ENCODE measurements at regions not wholly inside any gene's neighbourhood (a gene's known extent, or its start where the extent isn't known, plus 50 kb on each side); places are given as distances from the start of the nearest gene placed in this dataset.

- H3K27me3 Mint-ChIP-seq (ENCODE audit: low read depth, unreplicated experiment): peaks cover 70% of the 10 kb centered on the region
- H3K4me1 Mint-ChIP-seq (ENCODE audit: low read depth, unreplicated experiment): no peaks in the 10 kb centered on the region
- no peak for TF ChIP-seq CTCF (IDR thresholded peaks at IDR 0.05; ENCODE audit: insufficient read depth, low read depth, low read length)
- TF ChIP-seq EZH2 (IDR thresholded peaks at IDR 0.05; ENCODE audit: insufficient read depth, low read length): no peak
- no peaks in the 10 kb centered on the region for H3K36me3 Mint-ChIP-seq (ENCODE audit: low read depth, unreplicated experiment)
- Histone ChIP-seq H3K36me3 (ENCODE audit: insufficient read depth, low read length) (no peaks in the 10 kb centered on the region), H3K79me2 (ENCODE audit: insufficient read depth, low read length) (no peaks in the 10 kb centered on the region), H3K4me2 (ENCODE audit: low read length) (no peak overlapping the region), H4K20me1 (ENCODE audit: insufficient read depth, low read length) (no peaks in the 10 kb centered on the region), H2AFZ (ENCODE audit: low read depth, low read length) (no peak overlapping the region), H3K4me1 (ENCODE audit: insufficient read depth, low read length) (no peaks in the 10 kb centered on the region), H3K27me3 (ENCODE audit: insufficient read depth, low read length) (peaks cover 31% of the 10 kb centered on the region), H3K9ac (ENCODE audit: low read length) (no peak overlapping the region), H3K27ac (ENCODE audit: low read depth, low read length) (no peak overlapping the region), H3K4me3 (ENCODE audit: insufficient read depth, low read depth, low read length) (no peak overlapping the region), H3K9me3 (ENCODE audit: insufficient read depth, low read depth, low read length) (no peaks in the 10 kb centered on the region)
- H3K4me3 Mint-ChIP-seq (ENCODE audit: unreplicated experiment): no peak overlapping the region
- FAIRE-seq (no peak), DNase-seq (ENCODE audit: low read depth) (no peak)
- H3K9me3 Mint-ChIP-seq (ENCODE audit: unreplicated experiment): no peaks in the 10 kb centered on the region
- no peak overlapping the region for H3K27ac Mint-ChIP-seq (ENCODE audit: unreplicated experiment)
Measured at GRCh38 chr17:36686123-36686669, 84.8 kb downstream of the MRM1 start.

GRCh38 chr17:36687736-36688135 is 86.4 kb downstream of the MRM1 start:
- H3K36me3 Mint-ChIP-seq (ENCODE audit: low read depth, unreplicated experiment): no peaks in the 10 kb centered on the region
- H3K4me1 ChIP-seq (ENCODE audit: insufficient read depth, low read length): no peaks in the 10 kb centered on the region
- H3K79me2 ChIP-seq (ENCODE audit: insufficient read depth, low read length): no peaks in the 10 kb centered on the region
- H4K20me1 ChIP-seq (ENCODE audit: insufficient read depth, low read length): no peaks in the 10 kb centered on the region
- H3K27me3 Mint-ChIP-seq (ENCODE audit: low read depth, unreplicated experiment): peaks cover 72% of the 10 kb centered on the region
- H3K4me3 ChIP-seq (ENCODE audit: insufficient read depth, low read depth, low read length): no peak overlapping the region
- H3K4me1 Mint-ChIP-seq (ENCODE audit: low read depth, unreplicated experiment): no peaks in the 10 kb centered on the region
- H3K9me3 ChIP-seq (ENCODE audit: insufficient read depth, low read depth, low read length): no peaks in the 10 kb centered on the region
- no peak for TF ChIP-seq CTCF (IDR thresholded peaks at IDR 0.05; ENCODE audit: insufficient read depth, low read depth, low read length)
- TF ChIP-seq EZH2 (IDR thresholded peaks at IDR 0.05; ENCODE audit: insufficient read depth, low read length): no peak
- no peak overlapping the region for H3K27ac Mint-ChIP-seq (ENCODE audit: unreplicated experiment)
- peaks cover 27% of the 10 kb centered on the region for H3K27me3 ChIP-seq (ENCODE audit: insufficient read depth, low read length)
- no peak overlapping the region for H2AFZ ChIP-seq (ENCODE audit: low read depth, low read length)
- FAIRE-seq: no peak
- H3K4me3 Mint-ChIP-seq (ENCODE audit: unreplicated experiment): no peak overlapping the region
- no peak for DNase-seq (ENCODE audit: low read depth)
- no peak overlapping the region for H3K4me2 ChIP-seq (ENCODE audit: low read length)
- no peak overlapping the region for H3K27ac ChIP-seq (ENCODE audit: low read depth, low read length)
- no peaks in the 10 kb centered on the region for H3K9me3 Mint-ChIP-seq (ENCODE audit: unreplicated experiment)
- no peaks in the 10 kb centered on the region for H3K36me3 ChIP-seq (ENCODE audit: insufficient read depth, low read length)
- no peak overlapping the region for H3K9ac ChIP-seq (ENCODE audit: low read length)

- H3K27me3 Mint-ChIP-seq (ENCODE audit: low read depth, unreplicated experiment): peaks cover 79% of the 10 kb centered on the region
- no peak overlapping the region for H3K27ac ChIP-seq (ENCODE audit: low read depth, low read length)
- H3K9me3 ChIP-seq (ENCODE audit: insufficient read depth, low read depth, low read length): no peaks in the 10 kb centered on the region
- H3K4me3 Mint-ChIP-seq (ENCODE audit: unreplicated experiment): no peak overlapping the region
- DNase-seq (ENCODE audit: low read depth) (no peak), FAIRE-seq (no peak)
- no peak for TF ChIP-seq EZH2 (IDR thresholded peaks at IDR 0.05; ENCODE audit: insufficient read depth, low read length)
- no peak for TF ChIP-seq CTCF (IDR thresholded peaks at IDR 0.05; ENCODE audit: insufficient read depth, low read depth, low read length)
- H3K27ac Mint-ChIP-seq (ENCODE audit: unreplicated experiment): no peak overlapping the region
- H3K36me3 Mint-ChIP-seq (ENCODE audit: low read depth, unreplicated experiment): no peaks in the 10 kb centered on the region
- H3K27me3 ChIP-seq (ENCODE audit: insufficient read depth, low read length): peaks cover 27% of the 10 kb centered on the region
- no peak overlapping the region for H3K4me3 ChIP-seq (ENCODE audit: insufficient read depth, low read depth, low read length)
- no peak overlapping the region for H3K4me2 ChIP-seq (ENCODE audit: low read length)
- H3K9ac ChIP-seq (ENCODE audit: low read length): no peak overlapping the region
- no peaks in the 10 kb centered on the region for H3K9me3 Mint-ChIP-seq (ENCODE audit: unreplicated experiment)
- H4K20me1 ChIP-seq (ENCODE audit: insufficient read depth, low read length): no peaks in the 10 kb centered on the region
- no peaks in the 10 kb centered on the region for H3K36me3 ChIP-seq (ENCODE audit: insufficient read depth, low read length)
- no peak overlapping the region for H2AFZ ChIP-seq (ENCODE audit: low read depth, low read length)
- no peaks in the 10 kb centered on the region for H3K4me1 Mint-ChIP-seq (ENCODE audit: low read depth, unreplicated experiment)
- no peaks in the 10 kb centered on the region for H3K79me2 ChIP-seq (ENCODE audit: insufficient read depth, low read length)
- no peaks in the 10 kb centered on the region for H3K4me1 ChIP-seq (ENCODE audit: insufficient read depth, low read length)
Measured at GRCh38 chr17:36689089-36689667, 87.8 kb downstream of the MRM1 start.
